HG03342 (cell line): ENCODE measurements at regions not wholly inside any gene's neighbourhood (a gene's known extent, or its start where the extent isn't known, plus 50 kb on each side); places are given as distances from the start of the nearest gene placed in this dataset.

Source experiments
- ATAC-seq: cut with Tn5 transposase; IDR thresholded peaks from one replicate; pipeline ENCODE4 v1.9.1; 2021; ENCODE audit warnings: mild to moderate bottlenecking, moderate library complexity; ENCODE audit not compliant: unreplicated experiment

DNA sequence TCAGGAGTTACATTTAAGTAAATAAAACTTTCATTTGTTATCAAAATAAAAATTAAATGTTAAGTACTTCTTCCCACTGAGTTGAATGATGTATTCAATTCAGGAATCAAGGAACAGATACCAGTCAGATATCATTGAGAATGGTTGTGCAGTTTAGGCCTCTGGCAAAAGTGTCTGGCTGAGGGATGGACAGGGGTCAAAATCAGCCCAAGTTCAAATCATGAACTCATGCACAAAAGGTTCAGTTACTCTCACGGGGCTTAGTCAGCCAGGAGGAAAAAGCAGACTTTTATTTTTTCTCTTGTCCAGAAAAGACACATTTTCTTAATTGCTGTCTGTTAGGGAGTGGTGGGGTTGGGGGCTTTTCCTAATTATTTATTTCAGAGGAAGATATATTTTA is 166.3 kb downstream of the RASSF9 start:
- ATAC-seq, result no peak

DNA sequence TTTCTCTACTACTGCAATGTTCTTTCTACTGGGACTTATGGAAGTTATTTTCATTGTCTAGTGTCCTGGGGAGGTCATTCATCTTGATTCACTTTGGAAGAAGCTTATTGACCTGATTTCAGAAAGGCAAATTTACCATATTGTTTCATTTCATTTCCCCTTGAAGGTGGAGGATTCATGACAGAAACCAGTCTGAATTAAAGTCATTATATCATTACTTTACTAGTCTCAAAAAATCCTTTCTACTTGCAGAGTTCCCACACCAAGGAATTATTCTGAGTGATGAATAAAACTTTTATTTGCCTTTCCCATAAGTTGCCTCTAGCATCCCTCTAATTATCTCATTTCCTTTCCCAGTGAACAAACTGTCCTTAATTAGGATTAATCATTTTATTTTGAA is 163.8 kb downstream of the RASSF9 start:
- no peak for ATAC-seq

DNA sequence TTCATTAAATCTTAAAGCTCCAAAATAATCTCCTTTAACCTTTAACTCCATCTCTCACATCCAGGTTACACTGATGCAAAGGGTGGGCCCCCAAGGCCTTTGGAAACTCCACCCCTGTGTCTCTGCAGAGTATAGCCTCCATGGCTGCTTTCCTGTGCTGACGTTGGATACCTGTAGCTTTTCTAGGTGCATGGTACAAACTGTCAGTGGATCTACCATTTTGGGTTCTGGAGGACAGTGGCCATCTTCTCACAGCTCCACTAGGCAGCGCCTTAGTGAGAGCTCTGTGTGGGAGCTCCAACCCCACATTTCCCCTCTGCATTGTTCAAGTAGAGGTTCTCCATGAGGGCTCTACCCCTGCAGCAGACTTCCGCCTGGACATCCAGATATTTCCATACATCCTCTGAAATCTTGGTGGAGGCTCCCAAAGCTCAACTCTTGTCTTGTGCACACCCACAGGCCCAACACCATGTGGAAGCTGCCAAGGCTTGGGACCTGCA is 162.2 kb downstream of the RASSF9 start:
- no peak for ATAC-seq

DNA sequence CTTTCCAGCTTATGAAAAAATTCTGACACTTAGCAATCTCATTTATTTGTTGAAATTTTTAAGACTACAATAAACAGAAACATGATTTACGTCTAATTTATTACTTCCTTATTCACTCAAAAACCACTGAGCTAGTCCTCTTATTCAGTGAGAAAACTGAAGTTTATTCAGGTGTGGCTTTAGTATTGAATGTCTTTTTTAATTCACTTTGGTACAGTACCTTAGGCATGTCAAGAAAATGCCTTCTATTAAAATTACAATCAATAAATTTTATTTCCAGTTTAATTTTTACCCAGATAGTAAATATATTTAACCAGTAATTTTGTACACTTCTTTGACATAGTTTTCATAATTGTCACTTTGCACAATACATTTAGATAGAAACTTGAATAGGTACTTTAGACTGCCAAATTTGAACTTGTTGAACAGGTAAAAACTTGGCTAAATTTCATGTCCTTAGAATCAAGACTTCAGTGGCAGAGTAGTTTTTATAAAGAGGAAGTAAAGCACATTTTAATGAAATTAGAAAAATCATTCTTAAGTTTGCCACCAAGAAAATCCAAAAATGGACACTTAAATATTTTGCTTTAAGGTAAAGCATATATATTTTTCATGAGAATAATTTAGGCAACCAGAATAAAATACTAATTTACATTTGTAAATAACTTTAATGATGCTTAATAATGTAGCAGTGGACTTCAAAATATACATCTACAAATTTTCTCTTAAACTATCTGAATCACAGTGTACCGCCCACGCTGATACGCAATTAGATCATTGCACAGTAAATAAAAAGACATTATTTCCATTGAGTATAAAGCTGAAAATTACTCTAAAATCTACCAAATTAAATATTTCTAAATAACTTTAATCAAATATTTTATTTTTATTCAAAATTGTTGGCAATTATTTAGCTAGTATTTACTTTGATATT is 159.1 kb downstream of the RASSF9 start:
- no peak for ATAC-seq

DNA sequence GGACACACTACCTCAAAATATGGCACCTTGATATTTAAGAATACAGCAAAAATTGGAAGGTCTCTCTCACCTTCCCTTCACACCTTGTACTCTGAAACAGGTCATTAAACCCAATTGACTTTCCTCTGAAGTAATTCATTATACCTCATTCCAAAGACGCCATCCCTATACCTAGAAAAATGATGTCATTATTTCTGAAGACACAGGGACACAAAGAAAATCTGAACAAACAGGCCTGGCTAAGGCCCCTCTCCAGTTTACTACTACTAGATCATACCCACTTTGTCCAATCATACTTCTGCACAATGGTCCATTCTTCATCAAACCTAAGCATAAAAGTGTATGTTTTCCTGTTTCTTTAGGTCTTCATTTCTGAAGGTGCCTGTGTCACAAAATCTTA is 156.9 kb downstream of the RASSF9 start:
- no peak for ATAC-seq

DNA sequence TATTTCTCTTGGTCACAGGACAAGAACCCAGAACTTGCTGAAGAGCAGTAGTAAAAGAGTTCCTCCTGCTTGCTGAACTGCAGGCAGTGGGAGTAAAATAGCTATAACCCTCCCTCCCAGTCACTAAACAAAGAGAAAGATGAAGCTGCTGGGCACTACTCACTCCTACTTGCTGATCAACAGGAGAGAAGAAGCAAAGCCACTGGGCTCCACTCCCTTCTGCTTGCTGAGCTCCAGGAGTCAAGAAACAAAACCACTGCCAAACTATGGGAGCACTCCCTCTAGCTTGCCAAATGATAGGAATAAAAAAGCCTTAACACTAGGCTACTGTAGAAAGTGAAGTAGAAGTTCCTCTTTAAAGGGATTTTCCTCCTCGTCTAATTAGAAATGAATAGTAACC is 155.3 kb downstream of the RASSF9 start:
- no peak for ATAC-seq

DNA sequence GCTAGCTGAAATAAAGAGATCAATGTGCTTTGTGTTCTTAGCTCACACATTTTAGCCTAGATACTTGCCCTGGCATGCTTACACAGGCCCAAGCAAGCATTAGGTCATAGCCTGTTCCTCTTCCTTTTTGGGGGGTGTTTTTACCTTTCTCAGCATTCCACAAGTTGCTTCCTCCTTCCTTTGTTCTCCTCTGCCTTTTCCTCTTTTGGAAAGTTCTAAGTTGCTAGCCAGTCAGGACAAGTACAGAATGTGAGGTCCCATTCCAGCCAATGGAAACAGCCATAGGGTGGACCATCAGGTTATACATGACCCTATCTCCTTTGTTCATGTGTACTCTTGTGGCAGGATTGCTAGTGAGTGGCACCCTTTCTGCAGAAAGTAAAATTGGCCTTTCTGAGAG is 154.9 kb downstream of the RASSF9 start:
- no peak for ATAC-seq

DNA sequence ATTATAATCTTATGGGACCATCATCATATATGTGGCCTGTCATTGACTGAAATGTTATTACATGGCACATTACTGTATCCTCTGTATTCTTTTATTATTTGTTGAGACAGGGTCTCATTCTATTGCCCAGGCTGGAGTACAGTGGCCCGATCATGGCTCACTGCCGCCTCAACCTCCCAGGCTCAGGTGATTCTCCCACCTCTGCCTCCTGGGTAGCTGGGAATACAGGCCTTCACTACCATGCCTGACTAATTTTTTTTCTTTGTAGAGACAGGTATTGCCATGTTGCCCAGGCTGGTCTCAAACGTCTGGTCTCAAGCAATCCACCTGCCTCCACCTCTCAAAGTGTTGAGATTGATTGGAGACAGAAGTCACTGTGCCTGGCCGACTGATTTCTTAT is 153.2 kb downstream of the RASSF9 start:
- ATAC-seq, result no peak

DNA sequence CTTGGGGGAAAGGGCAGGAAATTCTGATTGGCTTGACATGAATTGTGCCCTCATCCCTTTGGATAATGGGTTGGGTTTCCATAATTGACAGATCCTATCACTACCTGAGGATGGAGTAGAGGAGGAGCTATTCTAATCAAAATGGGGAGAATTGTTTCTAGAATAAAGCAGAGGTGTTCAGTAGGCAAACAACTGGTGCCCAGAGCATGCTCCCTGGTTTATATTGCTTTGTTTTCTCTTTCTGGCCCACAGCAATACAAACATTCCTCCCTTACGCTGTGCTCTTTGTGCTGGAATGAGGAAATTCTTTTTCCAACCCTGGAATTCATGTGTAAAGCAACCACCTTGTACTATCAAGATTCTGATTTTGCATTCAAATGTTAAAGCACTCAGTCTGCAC is 147.4 kb downstream of the RASSF9 start:
- no peak for ATAC-seq

DNA sequence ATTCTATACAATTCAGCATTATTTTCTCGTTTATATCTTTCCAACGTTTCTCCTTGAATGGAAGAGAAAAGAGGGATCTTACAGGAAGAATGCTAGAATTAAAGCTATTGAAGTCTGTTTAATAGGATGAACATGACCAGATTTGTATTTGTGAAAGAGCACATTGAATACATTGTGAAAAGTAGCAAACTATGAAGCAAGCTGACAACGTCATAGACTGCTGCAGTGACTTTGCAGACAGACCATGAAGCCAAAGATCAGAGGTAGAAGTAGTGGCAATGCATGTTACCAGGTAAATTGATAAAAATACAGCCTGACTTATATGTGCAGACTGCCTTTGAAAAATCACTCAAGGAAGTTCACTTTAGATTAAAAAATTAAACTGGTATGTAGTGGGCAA is 146.1 kb downstream of the RASSF9 start:
- ATAC-seq, result no peak

DNA sequence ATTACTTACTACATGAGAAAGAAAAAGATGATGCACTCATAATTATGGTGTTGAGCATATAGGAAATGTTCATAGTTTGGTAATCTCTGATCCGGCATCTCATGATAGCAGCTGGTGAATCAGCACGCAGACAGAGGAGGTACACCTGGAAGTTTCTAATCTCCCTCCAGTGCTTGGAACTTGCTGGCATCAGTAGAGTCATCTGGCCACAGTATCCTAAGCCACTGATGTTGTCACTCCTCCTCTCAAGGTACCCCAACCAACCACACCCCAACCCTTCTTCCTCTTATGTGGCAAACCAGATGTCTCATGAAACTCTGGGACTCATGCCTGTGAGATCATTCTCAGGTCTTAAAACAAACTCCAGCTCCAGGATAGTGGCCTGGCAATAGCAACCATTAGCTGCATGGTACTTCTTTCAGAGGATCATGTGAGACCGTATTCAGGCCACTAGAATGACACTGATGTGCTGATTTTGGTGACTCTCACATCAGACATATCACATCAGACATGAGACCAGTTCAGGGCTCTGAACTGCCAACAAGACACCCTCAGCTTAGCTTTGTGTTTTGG is 143.0 kb downstream of the RASSF9 start:
- ATAC-seq, result no peak

DNA sequence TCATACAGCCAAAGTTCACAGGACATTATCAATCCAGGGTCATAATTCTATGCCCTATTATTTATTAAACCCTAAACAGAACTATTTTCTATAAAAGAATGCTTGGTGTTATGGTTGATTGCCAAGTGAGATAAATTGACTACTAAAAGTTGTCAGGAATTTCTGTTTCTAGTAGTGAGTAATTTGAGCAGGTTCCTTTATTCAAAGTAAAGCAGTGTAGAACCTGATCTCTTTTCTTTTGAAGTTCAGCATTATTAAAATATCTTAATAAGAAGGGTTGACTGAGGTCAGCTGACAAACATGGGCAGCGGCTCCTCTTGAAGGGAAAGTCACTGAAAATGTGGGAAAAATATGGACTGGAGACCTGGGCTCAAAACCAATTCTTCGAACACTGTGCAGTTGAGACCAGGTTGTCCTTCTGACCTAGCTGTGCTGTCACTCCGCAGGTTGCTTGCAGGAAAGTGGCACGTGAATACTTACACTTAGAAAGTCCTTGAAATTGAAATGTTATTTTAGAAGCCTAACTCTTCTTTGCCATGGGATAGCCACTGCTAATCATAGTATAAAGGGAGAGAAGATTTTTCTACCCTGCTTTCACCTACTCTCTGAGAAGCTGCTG is 141.0 kb downstream of the RASSF9 start:
- no peak for ATAC-seq

DNA sequence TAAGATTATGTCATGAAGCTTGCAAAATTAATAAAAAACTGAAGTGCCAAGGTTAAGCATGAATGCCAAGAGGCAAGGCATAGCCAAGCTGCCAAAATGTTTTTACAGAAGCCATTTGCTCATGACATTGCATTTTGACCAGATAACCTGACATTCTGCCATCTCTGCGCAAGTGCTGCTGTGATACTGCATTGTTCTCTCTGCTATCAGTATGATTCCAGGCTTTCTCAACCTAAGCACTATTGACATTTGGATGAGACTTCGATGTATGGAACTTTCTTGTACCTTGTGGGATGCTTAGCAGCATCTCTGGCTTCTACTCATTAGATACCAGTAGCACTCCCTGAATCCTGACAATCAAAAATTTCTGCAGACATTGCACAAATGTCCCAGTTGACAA is 139.2 kb downstream of the RASSF9 start:
- no peak for ATAC-seq

DNA sequence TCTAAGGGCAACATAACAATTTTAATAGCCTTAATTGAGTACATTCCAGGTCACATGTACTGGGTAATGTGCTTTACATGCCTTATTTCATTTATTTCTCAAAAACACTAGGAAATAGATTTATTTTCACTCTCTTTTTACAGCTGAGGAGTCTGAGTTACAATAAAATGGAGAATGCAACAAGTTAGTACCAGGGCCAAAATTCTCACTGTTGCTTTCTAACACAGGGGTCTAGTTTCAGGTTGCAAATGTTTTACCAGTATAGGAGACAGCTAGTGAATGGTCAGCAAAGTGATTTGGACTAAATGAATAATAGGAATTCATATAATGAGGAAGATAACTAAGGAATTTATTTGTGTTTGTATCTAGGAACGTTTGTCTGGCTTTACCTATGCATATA is 137.3 kb downstream of the RASSF9 start:
- no peak for ATAC-seq

DNA sequence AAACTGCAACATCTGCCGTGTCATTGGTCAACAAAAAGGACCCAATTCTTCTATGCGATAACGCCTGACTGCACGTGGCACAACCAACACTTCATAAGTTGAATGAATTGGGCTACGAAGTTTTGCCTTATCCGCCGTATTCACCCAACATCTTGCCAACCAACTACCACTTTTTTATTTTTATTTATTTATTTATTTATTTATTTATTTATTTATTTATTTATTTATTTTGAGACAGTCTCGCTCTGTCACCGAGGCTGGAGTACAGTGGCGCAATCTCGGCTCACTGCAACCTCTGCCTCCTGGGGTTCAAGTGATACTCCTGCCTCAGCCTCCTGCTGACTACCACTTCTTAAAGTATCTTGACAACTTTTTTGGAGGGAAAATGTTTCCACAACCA is 127.4 kb downstream of the RASSF9 start:
- ATAC-seq, result no peak

DNA sequence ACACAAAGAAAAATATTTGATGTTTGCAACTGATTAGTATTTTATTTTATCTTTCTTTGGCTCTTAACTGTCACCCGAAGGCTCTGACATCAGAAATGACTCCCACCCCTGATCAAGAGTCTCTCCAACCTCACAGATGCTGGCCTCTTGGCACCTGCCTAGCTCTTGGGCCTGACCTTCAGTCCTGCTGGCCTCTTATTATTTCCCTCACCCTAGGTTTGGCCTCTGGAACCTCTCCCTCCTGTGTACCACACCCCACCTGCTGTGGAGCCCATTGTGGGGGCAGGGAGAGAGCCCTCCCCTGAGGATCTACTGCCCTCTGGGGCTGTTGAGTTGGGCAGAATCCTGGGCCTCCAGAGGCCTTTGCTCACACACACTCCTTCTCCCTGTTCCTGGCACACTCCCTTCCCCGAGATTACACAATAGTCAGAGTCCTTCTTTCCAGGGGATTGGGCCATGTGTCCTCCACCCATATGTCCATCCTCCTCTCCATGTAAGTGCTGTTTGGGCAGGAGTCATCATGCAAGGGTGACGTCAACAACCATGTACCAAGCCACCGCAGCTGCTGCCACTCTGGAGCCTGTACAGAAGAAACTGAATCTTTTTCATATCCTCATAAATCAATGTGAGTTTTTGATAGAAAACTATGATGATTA is 124.3 kb downstream of the RASSF9 start:
- ATAC-seq, result no peak

DNA sequence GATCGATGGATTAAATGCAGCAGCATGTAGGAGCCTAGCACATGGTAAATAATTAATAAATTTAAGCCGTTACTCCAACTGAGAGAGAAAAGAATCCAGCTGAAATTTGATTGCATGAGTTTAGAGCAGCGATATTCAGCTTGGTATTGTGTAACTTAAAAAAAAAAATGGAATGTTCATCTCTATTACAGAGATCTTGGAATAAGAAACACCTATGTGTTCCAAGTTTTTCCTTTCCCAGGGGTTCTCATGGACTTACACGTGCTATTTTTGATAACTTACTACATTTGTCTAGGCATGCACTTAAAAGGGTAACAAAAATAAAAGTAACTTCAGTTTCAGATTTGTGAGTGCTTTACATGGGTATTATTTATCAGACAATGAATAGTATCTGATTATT is 122.8 kb downstream of the RASSF9 start:
- ATAC-seq, result no peak

DNA sequence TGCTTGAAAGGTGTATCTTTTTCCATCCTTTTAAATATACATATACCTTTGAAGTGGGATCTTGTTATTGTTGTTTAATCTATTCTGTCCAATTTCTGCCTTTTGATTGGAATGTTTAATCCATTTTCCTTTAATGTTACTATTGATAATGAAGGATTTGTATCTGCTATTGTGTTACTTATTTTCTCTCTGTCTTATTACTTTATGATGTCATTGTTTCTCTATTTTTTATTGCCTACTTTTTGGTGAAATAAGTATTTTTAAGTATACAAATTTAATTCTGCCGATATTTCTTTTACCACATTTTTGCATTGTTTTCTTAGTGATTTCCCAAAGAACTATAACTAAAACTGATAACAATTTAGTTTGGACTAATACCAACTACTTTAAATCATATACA is 121.8 kb downstream of the RASSF9 start:
- ATAC-seq, result no peak

DNA sequence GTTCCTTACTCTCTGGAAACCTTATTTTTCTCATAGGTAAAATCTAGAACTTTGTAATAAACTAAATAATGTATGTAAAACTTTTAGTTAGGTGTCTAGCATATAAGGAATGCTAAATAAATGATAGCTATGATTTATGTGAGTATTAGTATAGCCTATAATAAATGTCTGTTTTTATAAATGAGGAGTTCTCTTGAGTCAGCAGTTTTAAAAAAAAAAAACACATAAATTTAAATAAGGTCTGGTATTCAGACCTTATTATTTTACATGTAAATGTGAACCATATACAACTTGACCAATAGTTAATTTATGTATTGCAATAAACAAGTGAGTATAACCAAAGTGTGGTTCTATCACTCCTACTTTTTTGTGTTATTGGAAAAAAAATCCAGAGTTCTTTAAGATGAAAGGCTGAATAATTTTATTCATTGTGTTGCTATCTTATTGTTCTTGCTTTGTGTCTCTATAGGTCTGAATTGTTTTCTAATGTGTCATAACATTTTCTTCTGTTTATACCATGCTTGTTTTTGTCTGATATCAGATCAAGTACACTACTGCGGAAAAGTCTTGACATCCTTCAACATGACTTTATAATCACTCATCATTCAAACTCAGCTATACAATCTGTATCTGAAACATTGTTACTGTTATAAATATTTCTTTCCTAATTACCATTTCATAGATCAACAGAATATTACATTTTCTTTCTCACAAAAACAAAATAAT is 115.7 kb downstream of the RASSF9 start:
- no peak for ATAC-seq

DNA sequence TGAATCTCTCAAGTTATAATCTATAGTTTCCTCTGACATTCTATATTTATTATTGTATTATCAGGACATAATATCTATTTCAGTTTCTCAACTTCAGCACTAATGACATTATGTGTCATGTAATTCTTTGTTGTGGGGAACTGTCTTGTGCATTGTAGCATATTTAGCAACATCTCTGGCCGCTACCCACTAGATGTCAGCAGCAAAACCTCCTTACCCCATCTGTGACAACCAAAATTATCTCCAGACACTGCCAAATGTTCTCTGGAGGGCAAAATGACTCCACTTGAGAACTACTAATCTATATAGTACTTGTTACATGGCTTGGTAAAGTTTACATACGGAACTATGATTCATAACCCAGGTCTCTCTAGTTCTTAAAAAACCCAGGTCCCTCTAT is 110.2 kb downstream of the RASSF9 start:
- ATAC-seq, result no peak
